Chondrocyte (in vitro differentiated cells): ENCODE measurements at regions not wholly inside any gene's neighbourhood (a gene's known extent, or its start where the extent isn't known, plus 50 kb on each side); places are given as distances from the start of the nearest gene placed in this dataset.

ENCODE experiments used
- DNase-seq: peaks from one replicate; pipeline ENCODE4 v3.0.0; 2021; ENCODE audit warnings: mixed read lengths, low spot score
- H3K27ac Mint-ChIP-seq: one replicate; pipeline ENCODE4 v1.8.0; 2021; ENCODE audit warnings: mild to moderate bottlenecking, moderate library complexity, mixed read lengths; ENCODE audit not compliant: unreplicated experiment
- H3K27me3 Mint-ChIP-seq: 2 replicates; pipeline ENCODE4 v1.8.0; 2021; ENCODE audit warnings: low read depth, mixed read lengths
- H3K36me3 Mint-ChIP-seq: 2 replicates; pipeline ENCODE4 v1.8.0; 2021; ENCODE audit warnings: low read depth, mixed read lengths
- H3K4me1 Mint-ChIP-seq: 2 replicates; pipeline ENCODE4 v1.8.0; 2021; ENCODE audit warnings: low read depth, mild to moderate bottlenecking, mixed read lengths
- H3K4me3 Mint-ChIP-seq: one replicate; pipeline ENCODE4 v1.8.0; 2021; ENCODE audit warnings: mild to moderate bottlenecking, moderate library complexity, mixed read lengths; ENCODE audit not compliant: unreplicated experiment
- H3K9me3 Mint-ChIP-seq: 2 replicates; pipeline ENCODE4 v1.8.0; 2021; ENCODE audit warnings: low read depth, mixed read lengths
- TF ChIP-seq, protein P1 (sequence below): fragments of 200-600 bp; sonication (generic); IDR thresholded peaks from 2 replicates; pipeline ENCODE4 v1.5.0; 2021; ENCODE audit warnings: antibody characterized with exemption, mild to moderate bottlenecking, moderate library complexity

- Mint-ChIP-seq H3K36me3 (no peaks in the 10 kb centered on the region), H3K27ac (no peak overlapping the region), H3K27me3 (no peaks in the 10 kb centered on the region), H3K4me1 (peaks cover 9% of the 10 kb centered on the region), H3K4me3 (no peak overlapping the region), H3K9me3 (no peaks in the 10 kb centered on the region)
- no peak for DNase-seq
- TF ChIP-seq, protein P1, sequence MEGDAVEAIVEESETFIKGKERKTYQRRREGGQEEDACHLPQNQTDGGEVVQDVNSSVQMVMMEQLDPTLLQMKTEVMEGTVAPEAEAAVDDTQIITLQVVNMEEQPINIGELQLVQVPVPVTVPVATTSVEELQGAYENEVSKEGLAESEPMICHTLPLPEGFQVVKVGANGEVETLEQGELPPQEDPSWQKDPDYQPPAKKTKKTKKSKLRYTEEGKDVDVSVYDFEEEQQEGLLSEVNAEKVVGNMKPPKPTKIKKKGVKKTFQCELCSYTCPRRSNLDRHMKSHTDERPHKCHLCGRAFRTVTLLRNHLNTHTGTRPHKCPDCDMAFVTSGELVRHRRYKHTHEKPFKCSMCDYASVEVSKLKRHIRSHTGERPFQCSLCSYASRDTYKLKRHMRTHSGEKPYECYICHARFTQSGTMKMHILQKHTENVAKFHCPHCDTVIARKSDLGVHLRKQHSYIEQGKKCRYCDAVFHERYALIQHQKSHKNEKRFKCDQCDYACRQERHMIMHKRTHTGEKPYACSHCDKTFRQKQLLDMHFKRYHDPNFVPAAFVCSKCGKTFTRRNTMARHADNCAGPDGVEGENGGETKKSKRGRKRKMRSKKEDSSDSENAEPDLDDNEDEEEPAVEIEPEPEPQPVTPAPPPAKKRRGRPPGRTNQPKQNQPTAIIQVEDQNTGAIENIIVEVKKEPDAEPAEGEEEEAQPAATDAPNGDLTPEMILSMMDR: no peak
These were observed 63.6 kb downstream of the PCDH7 start for GRCh38 chr4:30783751-30784150.

GRCh38 chr4:30789219-30789671 lies 69.1 kb downstream of the PCDH7 start:
- Mint-ChIP-seq H3K4me3 (no peak overlapping the region), H3K27me3 (no peaks in the 10 kb centered on the region), H3K4me1 (peaks cover 33% of the 10 kb centered on the region), H3K36me3 (no peaks in the 10 kb centered on the region), H3K27ac (no peak overlapping the region), H3K9me3 (no peaks in the 10 kb centered on the region)
- TF ChIP-seq, protein P1: no peak
- DNase-seq: no peak

- Mint-ChIP-seq H3K4me1 (peaks cover 33% of the 10 kb centered on the region), H3K27me3 (no peaks in the 10 kb centered on the region), H3K27ac (no peak overlapping the region), H3K4me3 (no peak overlapping the region), H3K9me3 (no peaks in the 10 kb centered on the region), H3K36me3 (no peaks in the 10 kb centered on the region)
- TF ChIP-seq, protein P1: no peak
- DNase-seq: no peak
These were observed 70.0 kb downstream of the PCDH7 start for GRCh38 chr4:30790123-30790522.

DNA sequence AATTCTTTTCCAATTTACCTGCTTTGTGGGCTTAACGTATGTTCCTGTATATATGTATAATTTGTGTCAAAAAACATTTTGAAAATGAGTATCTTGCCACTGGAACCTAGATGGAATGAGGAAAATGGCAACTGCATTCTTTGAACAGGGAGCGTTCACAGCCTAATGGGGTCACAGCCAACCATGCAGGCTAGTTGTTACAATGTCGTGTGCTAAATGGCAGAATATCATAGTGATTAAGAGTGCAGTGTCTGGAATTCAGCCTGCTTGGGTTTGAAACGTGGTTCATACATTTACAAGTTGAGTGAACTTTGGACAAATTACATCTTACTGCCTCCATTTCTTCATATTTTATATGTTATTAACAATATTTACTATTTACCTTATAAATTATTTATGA lies 70.8 kb downstream of the PCDH7 start:
- TF ChIP-seq, protein P1: no peak
- Mint-ChIP-seq H3K4me3 (no peak overlapping the region), H3K27ac (no peak overlapping the region), H3K27me3 (no peaks in the 10 kb centered on the region), H3K36me3 (no peaks in the 10 kb centered on the region), H3K4me1 (peaks cover 33% of the 10 kb centered on the region), H3K9me3 (no peaks in the 10 kb centered on the region)
- no peak for DNase-seq

DNA sequence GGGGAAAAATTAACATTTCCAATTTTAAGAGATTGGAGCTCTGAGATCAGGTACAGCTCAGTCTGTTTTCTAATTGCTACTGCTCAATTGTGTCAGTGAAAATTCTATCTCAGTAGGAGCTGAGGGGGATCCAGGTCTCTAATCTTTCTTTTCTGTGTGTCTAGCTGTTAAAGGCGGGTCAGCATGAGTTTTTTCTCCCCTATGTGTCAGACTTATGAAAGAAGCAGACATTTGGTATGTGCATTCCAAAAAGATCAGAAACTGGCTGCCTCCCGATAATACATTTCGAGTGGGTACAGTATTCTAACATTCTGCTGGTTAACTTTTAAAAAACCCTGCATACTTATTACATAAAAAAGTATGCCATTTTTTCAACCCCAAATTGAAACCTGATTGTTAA lies 72.4 kb downstream of the PCDH7 start:
- peaks cover 33% of the 10 kb centered on the region for H3K4me1 Mint-ChIP-seq
- no peaks in the 10 kb centered on the region for H3K27me3 Mint-ChIP-seq
- peak overlapping the region; percentile 78 for H3K27ac Mint-ChIP-seq
- H3K9me3 Mint-ChIP-seq: no peaks in the 10 kb centered on the region
- TF ChIP-seq, protein P1: no peak
- peak overlapping the region; percentile 9 for H3K4me3 Mint-ChIP-seq
- H3K36me3 Mint-ChIP-seq: no peaks in the 10 kb centered on the region
- DNase-seq: no peak
